BLaER1 (cell line): ENCODE measurements at regions not wholly inside any gene's neighbourhood (a gene's known extent, or its start where the extent isn't known, plus 50 kb on each side); places are given as distances from the start of the nearest gene placed in this dataset.

ENCODE experiments used
- H3K27ac ChIP-seq: shearing (Covaris generic); formaldehyde crosslinking; 2 replicates; pipeline ENCODE4 v1.8.1; 2022
- H3K27me3 ChIP-seq: shearing (Covaris generic); formaldehyde crosslinking; 2 replicates; pipeline ENCODE4 v1.8.1; 2022
- H3K36me3 ChIP-seq: shearing (Covaris generic); formaldehyde crosslinking; 2 replicates; pipeline ENCODE4 v1.8.1; 2022
- H3K4me1 ChIP-seq: shearing (Covaris generic); formaldehyde crosslinking; 2 replicates; pipeline ENCODE4 v1.8.1; 2022
- H3K4me2 ChIP-seq: shearing (Covaris generic); formaldehyde crosslinking; 2 replicates; pipeline ENCODE4 v1.8.1; 2022
- H3K4me3 ChIP-seq: shearing (Covaris generic); formaldehyde crosslinking; 2 replicates; pipeline ENCODE4 v1.8.1; 2022
- H3K9ac ChIP-seq: shearing (Covaris generic); formaldehyde crosslinking; 2 replicates; pipeline ENCODE4 v1.8.1; 2022
- H3K9me3 ChIP-seq: shearing (Covaris generic); formaldehyde crosslinking; 2 replicates; pipeline ENCODE4 v1.8.1; 2022
- H4K20me1 ChIP-seq: shearing (Covaris generic); formaldehyde crosslinking; 2 replicates; pipeline ENCODE4 v1.8.1; 2022
- Cebpa-rat ChIP-seq: shearing (Covaris generic); IDR thresholded peaks from 2 replicates; pipeline ENCODE4 v1.8.1; 2022

DNA sequence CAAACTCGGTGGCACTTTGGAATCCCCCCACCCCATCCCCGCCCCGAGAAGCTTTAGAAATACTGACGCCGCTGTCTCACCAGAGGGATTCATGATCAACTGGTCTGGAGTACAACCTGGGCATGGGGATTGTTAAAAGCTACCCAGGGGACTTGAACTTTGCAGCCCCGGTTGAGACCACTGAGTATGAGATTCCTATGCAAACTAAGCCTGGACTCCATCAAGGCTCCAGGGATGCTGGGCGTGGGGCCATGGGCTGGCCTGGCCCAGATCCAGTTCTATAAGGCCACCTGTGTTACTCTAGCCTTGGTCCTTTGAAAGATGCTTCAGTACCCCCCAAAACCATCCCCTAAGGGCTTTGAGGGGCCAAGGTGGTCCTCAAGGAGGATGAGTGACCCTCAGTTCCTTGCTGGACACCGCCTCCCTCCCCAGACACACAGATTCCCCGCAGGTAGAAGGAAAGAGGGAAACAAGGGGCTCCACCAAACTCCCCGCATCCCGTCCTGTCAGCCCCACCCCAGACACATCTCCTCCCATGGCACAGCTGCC lies 68.5 kb downstream of the MRPL36 start:
- H3K4me1 ChIP-seq: peaks cover 11% of the 10 kb centered on the region
- H3K27ac ChIP-seq: no peak overlapping the region
- no peak for TF ChIP-seq Cebpa-rat
- no peak overlapping the region for H3K4me2 ChIP-seq
- no peak overlapping the region for H3K9ac ChIP-seq
- H3K27me3 ChIP-seq: no peaks in the 10 kb centered on the region
- no peaks in the 10 kb centered on the region for H3K9me3 ChIP-seq
- no peak overlapping the region for H3K4me3 ChIP-seq
- no peaks in the 10 kb centered on the region for H3K36me3 ChIP-seq
- H4K20me1 ChIP-seq: no peaks in the 10 kb centered on the region

DNA sequence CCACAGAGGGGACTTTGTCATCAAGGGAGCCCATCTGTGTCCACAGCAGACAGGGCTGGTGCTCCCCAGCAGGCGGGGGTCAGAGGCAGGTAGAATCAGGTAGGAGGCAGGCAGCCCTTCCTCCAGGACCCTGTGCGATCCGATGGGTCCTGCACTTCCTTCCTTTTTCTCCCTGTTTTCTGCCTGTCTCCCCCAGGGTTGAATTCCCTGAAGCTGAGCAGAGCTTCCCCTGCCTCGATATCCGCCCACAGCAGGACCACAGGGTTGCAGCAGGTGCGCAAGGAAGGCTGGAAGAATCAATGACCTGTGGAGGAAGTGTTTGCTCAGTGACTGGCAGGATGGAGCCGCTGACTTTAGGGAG lies 69.2 kb downstream of the MRPL36 start:
- H3K27me3 ChIP-seq: no peaks in the 10 kb centered on the region
- H3K9ac ChIP-seq: no peak overlapping the region
- TF ChIP-seq Cebpa-rat: no peak
- 0 out of 2 replicates have a peak overlapping the region, but pooled peaks have one; percentile 22 for H3K27ac ChIP-seq
- H4K20me1 ChIP-seq: no peaks in the 10 kb centered on the region
- H3K4me2 ChIP-seq: peak overlapping the region; percentile 69
- no peak overlapping the region for H3K4me3 ChIP-seq
- no peaks in the 10 kb centered on the region for H3K9me3 ChIP-seq
- peaks cover 11% of the 10 kb centered on the region for H3K4me1 ChIP-seq
- no peaks in the 10 kb centered on the region for H3K36me3 ChIP-seq

DNA sequence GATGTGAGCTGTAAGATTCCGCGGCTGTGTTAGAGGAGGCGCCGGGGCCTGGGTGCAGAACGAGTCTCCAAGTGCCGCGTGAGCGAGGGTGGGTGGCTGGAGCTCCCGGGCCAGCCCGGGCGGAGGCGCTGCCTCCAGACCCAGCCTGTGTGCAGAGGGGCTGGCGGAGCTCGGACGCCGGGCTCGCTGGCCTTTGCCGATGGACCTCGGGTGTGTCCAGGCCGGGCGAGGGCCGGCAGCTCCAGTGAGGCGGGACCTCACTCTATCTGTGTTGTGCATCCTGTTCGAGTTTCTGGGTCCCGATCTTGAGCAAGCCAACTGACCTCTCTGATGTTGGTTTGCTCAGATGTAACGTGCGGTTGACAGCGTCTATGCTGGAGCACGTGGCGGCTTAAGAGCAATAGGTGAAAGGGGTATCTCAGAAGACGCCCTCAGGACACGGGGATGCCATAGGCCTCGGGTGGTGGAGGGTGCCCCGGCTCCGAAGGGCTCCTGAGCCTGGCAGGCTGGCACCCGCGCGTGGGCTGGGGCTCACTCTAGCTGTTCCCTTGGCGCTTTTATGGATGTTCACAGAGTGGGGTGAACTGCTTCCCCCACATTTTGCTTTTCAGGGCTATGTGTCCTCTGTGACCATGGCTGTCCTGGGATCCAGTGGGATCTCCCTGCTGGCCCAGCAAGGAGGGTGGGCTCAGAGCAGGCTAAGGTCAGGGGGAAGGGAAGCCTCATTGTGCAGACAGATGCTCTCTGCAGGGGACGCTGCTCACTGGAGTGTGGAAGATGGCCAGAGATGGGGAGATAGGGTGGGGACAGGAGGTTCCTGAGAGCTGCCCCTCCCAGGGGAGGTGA lies 69.8 kb downstream of the MRPL36 start:
- H3K4me3 ChIP-seq: no peak overlapping the region
- 0 out of 2 replicates have a peak overlapping the region, but pooled peaks have one; percentile 22 for H3K27ac ChIP-seq
- no peak for TF ChIP-seq Cebpa-rat
- no peak overlapping the region for H3K9ac ChIP-seq
- H3K9me3 ChIP-seq: no peaks in the 10 kb centered on the region
- no peaks in the 10 kb centered on the region for H3K27me3 ChIP-seq
- peak overlapping the region; percentile 69 for H3K4me2 ChIP-seq
- H3K4me1 ChIP-seq: peaks cover 11% of the 10 kb centered on the region
- no peaks in the 10 kb centered on the region for H3K36me3 ChIP-seq
- H4K20me1 ChIP-seq: no peaks in the 10 kb centered on the region

DNA sequence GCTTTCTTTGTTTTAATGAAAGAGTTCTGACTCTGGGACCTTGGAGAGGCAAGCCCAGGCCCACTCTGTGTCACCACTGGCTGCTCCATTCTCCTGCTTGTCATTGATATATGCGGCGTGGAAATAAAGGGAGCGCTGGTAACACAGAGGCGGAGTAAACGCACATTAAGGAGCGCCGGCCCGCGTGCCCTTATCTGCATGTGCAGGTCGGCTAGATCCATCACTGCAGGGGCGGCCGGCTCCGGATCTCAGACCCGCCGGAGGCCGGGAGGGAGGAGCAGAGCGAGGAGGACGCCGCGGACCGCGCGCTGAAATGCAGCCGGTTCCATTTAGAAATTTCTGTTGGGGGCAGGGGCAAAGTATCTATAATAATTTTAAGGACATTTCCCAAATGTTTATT lies 70.8 kb downstream of the MRPL36 start:
- Histone ChIP-seq H3K4me2 (no peak overlapping the region), H3K27me3 (no peaks in the 10 kb centered on the region), H4K20me1 (no peaks in the 10 kb centered on the region), H3K27ac (no peak overlapping the region), H3K9ac (no peak overlapping the region), H3K4me3 (no peak overlapping the region), H3K9me3 (no peaks in the 10 kb centered on the region), H3K36me3 (no peaks in the 10 kb centered on the region), H3K4me1 (peaks cover 11% of the 10 kb centered on the region)
- no peak for TF ChIP-seq Cebpa-rat

DNA sequence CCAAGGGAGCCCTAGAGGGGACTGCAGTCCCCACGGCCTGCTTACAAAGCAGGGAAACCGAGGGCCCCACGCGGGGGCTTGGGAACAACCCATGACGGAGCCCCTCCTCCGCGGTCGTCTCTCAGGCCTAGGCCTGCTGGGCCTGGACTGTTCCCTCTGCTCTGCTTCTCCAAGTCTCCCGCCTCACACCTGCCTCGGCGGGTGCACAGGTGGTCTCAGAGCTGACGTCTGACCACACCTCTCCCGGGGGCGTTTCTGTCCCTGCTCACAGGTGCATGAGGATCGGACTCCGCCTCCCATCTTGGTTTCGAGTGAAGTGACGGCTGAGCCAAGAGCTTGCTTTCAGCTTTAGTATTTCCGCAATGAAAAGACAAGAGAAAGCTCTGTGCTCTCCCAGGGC lies 72.1 kb downstream of the MRPL36 start:
- no peak overlapping the region for H3K4me2 ChIP-seq
- no peak overlapping the region for H3K27ac ChIP-seq
- H4K20me1 ChIP-seq: no peaks in the 10 kb centered on the region
- TF ChIP-seq Cebpa-rat: no peak
- H3K4me3 ChIP-seq: no peak overlapping the region
- H3K27me3 ChIP-seq: no peaks in the 10 kb centered on the region
- H3K36me3 ChIP-seq: no peaks in the 10 kb centered on the region
- no peak overlapping the region for H3K9ac ChIP-seq
- H3K9me3 ChIP-seq: no peaks in the 10 kb centered on the region
- peaks cover 11% of the 10 kb centered on the region for H3K4me1 ChIP-seq

DNA sequence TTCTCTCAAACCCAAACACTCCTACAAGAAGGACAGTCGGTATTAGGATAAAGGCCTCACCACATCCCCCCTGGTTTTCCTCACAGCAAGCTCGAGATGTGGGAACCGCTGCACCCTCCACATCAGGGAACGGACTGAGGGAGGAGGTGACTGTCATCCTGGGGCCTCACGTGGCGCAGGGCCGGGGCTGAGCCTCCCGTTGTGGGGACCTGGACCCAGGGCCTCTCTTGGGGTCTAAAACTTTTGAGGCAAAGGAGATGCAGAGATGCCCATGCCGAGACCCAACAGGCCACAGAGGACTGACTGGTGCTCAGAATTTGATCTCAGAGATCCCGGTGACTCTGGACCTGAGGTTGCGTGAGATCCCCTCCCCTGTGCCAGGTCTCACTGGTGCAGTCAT lies 72.7 kb downstream of the MRPL36 start:
- Histone ChIP-seq H3K9me3 (no peaks in the 10 kb centered on the region), H3K4me1 (peaks cover 11% of the 10 kb centered on the region), H3K27me3 (no peaks in the 10 kb centered on the region), H3K4me2 (no peak overlapping the region), H3K27ac (no peak overlapping the region), H3K9ac (no peak overlapping the region), H3K36me3 (no peaks in the 10 kb centered on the region), H4K20me1 (no peaks in the 10 kb centered on the region), H3K4me3 (no peak overlapping the region)
- TF ChIP-seq Cebpa-rat: no peak

DNA sequence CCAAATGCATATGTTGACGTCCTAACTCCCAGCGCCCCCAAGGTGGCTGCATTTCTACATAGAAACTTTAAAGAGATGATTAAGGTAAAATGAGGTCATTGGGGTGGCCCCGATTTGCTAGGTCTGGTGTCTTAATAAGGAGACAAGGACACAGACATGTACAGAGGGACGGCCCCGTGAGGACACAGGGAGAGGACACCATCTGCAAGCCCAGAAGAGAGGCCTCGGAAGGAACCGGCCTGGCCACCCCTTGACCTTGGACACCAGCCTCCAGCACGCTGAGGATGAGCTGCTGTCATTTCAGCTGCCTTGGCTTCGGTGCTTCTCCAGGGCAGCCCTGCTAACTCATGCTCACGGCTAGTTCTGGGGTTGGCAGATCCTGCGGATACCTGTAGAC lies 73.2 kb downstream of the MRPL36 start:
- H3K4me1 ChIP-seq: peaks cover 11% of the 10 kb centered on the region
- H3K36me3 ChIP-seq: no peaks in the 10 kb centered on the region
- TF ChIP-seq Cebpa-rat: no peak
- no peak overlapping the region for H3K9ac ChIP-seq
- H3K4me3 ChIP-seq: no peak overlapping the region
- no peaks in the 10 kb centered on the region for H4K20me1 ChIP-seq
- H3K4me2 ChIP-seq: no peak overlapping the region
- no peaks in the 10 kb centered on the region for H3K9me3 ChIP-seq
- no peaks in the 10 kb centered on the region for H3K27me3 ChIP-seq
- H3K27ac ChIP-seq: no peak overlapping the region

DNA sequence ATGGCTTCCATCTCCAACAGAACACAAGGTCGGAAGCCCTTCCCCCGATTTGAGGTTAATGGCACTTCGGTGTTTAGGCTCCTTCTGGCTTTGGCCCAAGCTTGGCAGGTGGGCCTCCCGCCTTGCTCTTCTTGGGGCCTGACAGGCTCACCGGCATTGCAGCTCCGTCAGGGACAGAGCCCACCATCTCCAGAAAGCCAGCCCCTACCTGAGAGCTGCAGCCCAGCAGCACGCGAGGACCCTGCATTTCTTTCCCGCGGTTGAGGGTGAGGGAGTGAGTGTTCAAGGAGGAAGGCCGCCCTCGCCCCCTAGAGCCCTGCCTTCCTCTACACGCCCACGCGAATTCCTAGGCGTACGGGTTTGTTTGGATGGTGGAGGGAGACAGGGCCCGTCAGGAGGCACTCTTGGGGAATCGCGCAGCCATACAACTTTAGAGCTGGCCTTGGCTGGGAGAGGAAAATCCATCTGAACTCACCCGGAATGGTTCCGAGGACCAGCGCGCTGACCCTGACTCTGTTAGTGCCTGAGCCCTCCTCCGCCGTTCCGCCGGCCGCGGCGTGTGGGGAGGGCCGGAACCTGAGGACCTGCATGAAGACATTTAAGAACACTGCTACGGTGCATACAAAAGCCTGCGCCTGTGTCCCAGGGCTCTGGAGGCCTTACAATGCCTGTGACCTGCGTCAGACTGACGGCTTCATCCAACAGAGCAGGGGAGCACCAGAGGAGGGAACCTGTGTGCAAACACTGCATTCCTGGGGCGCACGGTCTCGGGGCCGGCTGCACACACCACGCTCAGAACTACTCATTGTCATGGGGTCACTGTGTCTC lies 73.8 kb downstream of the MRPL36 start:
- Histone ChIP-seq H4K20me1 (no peaks in the 10 kb centered on the region), H3K4me3 (no peak overlapping the region), H3K4me1 (peaks cover 11% of the 10 kb centered on the region), H3K4me2 (no peak overlapping the region), H3K27ac (no peak overlapping the region), H3K36me3 (no peaks in the 10 kb centered on the region), H3K9ac (no peak overlapping the region), H3K9me3 (no peaks in the 10 kb centered on the region), H3K27me3 (no peaks in the 10 kb centered on the region)
- TF ChIP-seq Cebpa-rat: no peak

DNA sequence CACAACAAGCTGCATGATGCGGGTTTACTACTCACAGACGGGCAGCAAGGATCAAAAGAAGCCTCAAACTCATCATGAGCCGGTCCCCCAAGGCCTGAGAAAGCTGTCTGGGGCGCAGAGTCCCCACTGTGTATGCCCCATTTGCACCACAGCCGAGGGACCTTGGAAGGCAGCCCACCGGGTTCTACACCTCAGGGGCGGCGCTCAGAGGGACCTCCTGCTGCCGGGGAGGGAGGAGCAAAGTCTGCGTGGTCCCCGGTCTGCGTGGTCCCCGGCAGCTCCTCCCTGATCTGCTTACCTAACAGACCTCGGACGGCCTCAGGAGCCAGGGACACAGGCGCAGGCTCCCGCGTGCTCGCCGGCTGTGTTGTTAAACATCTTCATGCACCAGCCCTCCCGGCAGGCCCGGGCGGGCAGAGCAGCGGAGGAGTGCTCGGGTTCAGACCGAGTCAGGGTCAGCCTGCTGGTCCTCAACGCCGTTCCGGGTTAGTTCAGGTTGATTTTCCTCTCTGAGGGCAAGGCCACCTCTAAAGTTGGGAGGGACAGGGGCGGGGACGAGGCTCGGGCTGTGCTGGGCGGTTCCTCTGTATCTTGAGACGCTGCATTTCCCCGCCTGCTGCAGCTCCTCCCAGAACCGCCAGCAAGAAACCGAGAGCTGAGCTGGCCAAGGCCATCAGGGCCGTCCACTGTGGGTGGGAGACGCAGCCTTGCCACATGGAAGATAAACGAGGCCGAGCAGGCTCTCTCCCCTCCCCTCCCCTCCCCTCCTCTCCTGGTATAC lies 74.6 kb downstream of the MRPL36 start:
- no peaks in the 10 kb centered on the region for H3K36me3 ChIP-seq
- no peaks in the 10 kb centered on the region for H4K20me1 ChIP-seq
- H3K4me3 ChIP-seq: no peak overlapping the region
- H3K9ac ChIP-seq: no peak overlapping the region
- no peak overlapping the region for H3K27ac ChIP-seq
- peaks cover 2% of the 10 kb centered on the region; the same call in 1 of the 2 replicates for H3K9me3 ChIP-seq
- H3K4me1 ChIP-seq: peaks cover 3% of the 10 kb centered on the region
- no peaks in the 10 kb centered on the region for H3K27me3 ChIP-seq
- TF ChIP-seq Cebpa-rat: no peak
- H3K4me2 ChIP-seq: no peak overlapping the region
